ENCODE measurements at regions not wholly inside any gene's neighbourhood (a gene's known extent, or its start where the extent isn't known, plus 50 kb on each side); places are given as distances from the start of the nearest gene placed in this dataset.

- WGBS, 2 experiments (ENCODE audit: insufficient coverage in 1 of 2, insufficient read length in 1 of 2): 93 to 97% methylated on average over 5 of the region's 6 CpGs
- Histone ChIP-seq H3K27me3 (ENCODE audit: control insufficient read depth, insufficient read depth, low read length, poor library complexity, severe bottlenecking) (no peaks in the 10 kb centered on the region), H3K4me1 (ENCODE audit: control insufficient read depth, insufficient read depth, low read length) (no peaks in the 10 kb centered on the region), H3K36me3 (ENCODE audit: control insufficient read depth, insufficient read depth, low read length) (no peaks in the 10 kb centered on the region), H3K9ac (ENCODE audit: extremely low read depth, low read length, poor library complexity, severe bottlenecking) (no peak overlapping the region), H3K27ac (ENCODE audit: low read depth, low read length) (no peak overlapping the region), H3K9me3 (ENCODE audit: control insufficient read depth, low read length) (no peaks in the 10 kb centered on the region), H3K4me3 (ENCODE audit: low read length) (no peak overlapping the region)
- TF ChIP-seq CTCF (conservative IDR thresholded peaks at IDR 0.05): no peak
- Mint-ChIP-seq H3K27me3 (ENCODE audit: insufficient read depth) (no peaks in the 10 kb centered on the region), H3K4me3 (no peak overlapping the region), H3K27ac (no peak overlapping the region), H3K9me3 (no peaks in the 10 kb centered on the region), H3K4me1 (peaks cover 6% of the 10 kb centered on the region), H3K36me3 (ENCODE audit: low read depth) (peaks cover 7% of the 10 kb centered on the region)
- DNase-seq: no peak
Observed at GRCh38 chrX:4905576-4905975, 1192.1 kb upstream of the PRKX start.

GRCh38 chrX:4881277-4881676, 1167.8 kb upstream of the PRKX start:
- Histone ChIP-seq H3K27me3 (ENCODE audit: control insufficient read depth, insufficient read depth, low read length, poor library complexity, severe bottlenecking) (no peaks in the 10 kb centered on the region), H3K4me3 (ENCODE audit: low read length) (no peak overlapping the region), H3K9me3 (ENCODE audit: control insufficient read depth, low read length) (no peaks in the 10 kb centered on the region), H3K9ac (ENCODE audit: extremely low read depth, low read length, poor library complexity, severe bottlenecking) (no peak overlapping the region), H3K27ac (ENCODE audit: low read depth, low read length) (no peak overlapping the region), H3K4me1 (ENCODE audit: control insufficient read depth, insufficient read depth, low read length) (no peaks in the 10 kb centered on the region), H3K36me3 (ENCODE audit: control insufficient read depth, insufficient read depth, low read length) (no peaks in the 10 kb centered on the region)
- TF ChIP-seq CTCF (conservative IDR thresholded peaks at IDR 0.05): no peak
- Mint-ChIP-seq H3K27me3 (ENCODE audit: insufficient read depth) (no peaks in the 10 kb centered on the region), H3K9me3 (peaks cover 10% of the 10 kb centered on the region), H3K4me3 (no peak overlapping the region), H3K27ac (no peak overlapping the region), H3K4me1 (no peaks in the 10 kb centered on the region), H3K36me3 (ENCODE audit: low read depth) (no peaks in the 10 kb centered on the region)
- WGBS, 2 experiments (ENCODE audit: insufficient coverage in 1 of 2, insufficient read length in 1 of 2): 88% methylated on average over 2 of the region's 2 CpGs; no CpG with 5 or more reads in 1 of the 2 experiments
- DNase-seq: no peak

GRCh38 chrX:4878640-4879039, 1165.2 kb upstream of the PRKX start:
- Mint-ChIP-seq H3K27ac (no peak overlapping the region), H3K9me3 (peaks cover 10% of the 10 kb centered on the region), H3K27me3 (ENCODE audit: insufficient read depth) (no peaks in the 10 kb centered on the region), H3K36me3 (ENCODE audit: low read depth) (no peaks in the 10 kb centered on the region), H3K4me1 (peaks cover 1% of the 10 kb centered on the region), H3K4me3 (no peak overlapping the region)
- 100% methylated on average over 2 of the region's 3 CpGs; no CpG with 5 or more reads in 1 of the 2 experiments for WGBS, 2 experiments (ENCODE audit: insufficient coverage in 1 of 2, insufficient read length in 1 of 2)
- TF ChIP-seq CTCF (conservative IDR thresholded peaks at IDR 0.05): no peak
- Histone ChIP-seq H3K9ac (ENCODE audit: extremely low read depth, low read length, poor library complexity, severe bottlenecking) (no peak overlapping the region), H3K27ac (ENCODE audit: low read depth, low read length) (no peak overlapping the region), H3K36me3 (ENCODE audit: control insufficient read depth, insufficient read depth, low read length) (no peaks in the 10 kb centered on the region), H3K4me1 (ENCODE audit: control insufficient read depth, insufficient read depth, low read length) (no peaks in the 10 kb centered on the region), H3K27me3 (ENCODE audit: control insufficient read depth, insufficient read depth, low read length, poor library complexity, severe bottlenecking) (no peaks in the 10 kb centered on the region), H3K4me3 (ENCODE audit: low read length) (no peak overlapping the region), H3K9me3 (ENCODE audit: control insufficient read depth, low read length) (no peaks in the 10 kb centered on the region)
- DNase-seq: no peak
